Endodermal cell (in vitro differentiated cells): ENCODE measurements at regions not wholly inside any gene's neighbourhood (a gene's known extent, or its start where the extent isn't known, plus 50 kb on each side); places are given as distances from the start of the nearest gene placed in this dataset.

ENCODE experiments used
- DNase-seq: peaks from one replicate; pipeline ENCODE4 v3.0.0-alpha.2; 2017
- H3K27ac ChIP-seq: 2 replicates; pipeline ENCODE4 v1.5.1; 2013; ENCODE audit warnings: mild to moderate bottlenecking, low read depth, low read length, moderate library complexity
- H3K27me3 ChIP-seq: 2 replicates; pipeline ENCODE4 v1.6.1; 2013; ENCODE audit warnings: mild to moderate bottlenecking, low read length, moderate library complexity; ENCODE audit not compliant: insufficient read depth, control insufficient read depth, poor library complexity, severe bottlenecking
- H3K36me3 ChIP-seq: 2 replicates; pipeline ENCODE4 v1.7.0; 2013; ENCODE audit warnings: mild to moderate bottlenecking, low read length, moderate library complexity; ENCODE audit not compliant: control insufficient read depth, insufficient read depth
- H3K4me1 ChIP-seq: one replicate; pipeline ENCODE4 v1.7.0; 2013; ENCODE audit warnings: low read length; ENCODE audit not compliant: control insufficient read depth, insufficient read depth
- H3K4me3 ChIP-seq: 2 replicates; pipeline ENCODE4 v1.5.1; 2013; ENCODE audit warnings: mild to moderate bottlenecking, low read length, moderate library complexity
- H3K9ac ChIP-seq: 2 replicates; pipeline ENCODE4 v1.6.1; 2013; ENCODE audit warnings: mild to moderate bottlenecking, low read length, moderate library complexity; ENCODE audit not compliant: poor library complexity, severe bottlenecking; ENCODE audit errors: extremely low read depth
- H3K9me3 ChIP-seq: 2 replicates; pipeline ENCODE4 v1.6.1; 2013; ENCODE audit warnings: mild to moderate bottlenecking, low read length, moderate library complexity; ENCODE audit not compliant: control insufficient read depth
- H3K27ac Mint-ChIP-seq: 2 replicates; pipeline ENCODE4 v1.8.0; 2020; ENCODE audit warnings: mixed read lengths
- H3K27me3 Mint-ChIP-seq: 2 replicates; pipeline ENCODE4 v1.8.0; 2021; ENCODE audit warnings: mild to moderate bottlenecking, mixed read lengths; ENCODE audit not compliant: insufficient read depth
- H3K36me3 Mint-ChIP-seq: 2 replicates; pipeline ENCODE4 v1.8.0; 2020; ENCODE audit warnings: low read depth, mixed read lengths
- H3K4me1 Mint-ChIP-seq: 2 replicates; pipeline ENCODE4 v1.8.0; 2020; ENCODE audit warnings: mixed read lengths
- H3K4me3 Mint-ChIP-seq: 2 replicates; pipeline ENCODE4 v1.8.0; 2020; ENCODE audit warnings: mild to moderate bottlenecking, moderate library complexity, mixed read lengths
- H3K9me3 Mint-ChIP-seq: 2 replicates; pipeline ENCODE4 v1.8.0; 2020; ENCODE audit warnings: mild to moderate bottlenecking, mixed read lengths
- WGBS, 2 experiments: methylation state at CpG; one replicate each; pipeline versions ENCODE4 v1.1.5 to v1.1.7; 2013; ENCODE audit warnings: missing lambda C conversion rate in 2 of 2, mixed read lengths in 1 of 2; ENCODE audit not compliant: insufficient coverage in 1 of 2, insufficient read length in 1 of 2; 5-methylcytosine and 5-hydroxymethylcytosine counted together
- TF ChIP-seq, protein P1 (sequence below): fragments of 200-600 bp; sonication (generic); conservative IDR thresholded peaks from 2 replicates; pipeline ENCODE4 v1.5.0; 2021; ENCODE audit warnings: antibody characterized with exemption, mild to moderate bottlenecking

DNA sequence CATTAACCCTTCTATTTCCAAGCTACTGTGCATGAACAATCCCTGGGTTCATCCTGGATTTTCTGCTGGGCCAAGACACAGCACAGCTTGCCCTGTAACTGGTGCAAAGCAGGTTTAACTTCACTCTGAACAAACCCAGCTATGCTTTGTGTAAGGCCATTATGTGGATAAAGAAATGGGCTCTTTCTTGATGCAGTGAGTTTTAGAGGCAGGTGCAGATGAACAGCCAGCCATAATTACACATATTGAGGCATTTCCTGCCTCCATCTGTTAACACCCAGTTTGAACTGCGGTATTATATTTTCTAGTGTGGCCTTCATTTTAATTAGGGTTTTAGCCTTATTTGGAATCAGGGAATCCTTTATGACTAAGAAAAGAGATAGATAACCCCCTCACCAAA, 68.7 kb upstream of the ARX start:
- Mint-ChIP-seq H3K27ac (no peak overlapping the region), H3K9me3 (peaks cover 1% of the 10 kb centered on the region), H3K36me3 (no peaks in the 10 kb centered on the region), H3K27me3 (no peaks in the 10 kb centered on the region), H3K4me3 (no peak overlapping the region), H3K4me1 (no peaks in the 10 kb centered on the region)
- DNase-seq = no peak
- Histone ChIP-seq H3K9ac (no peak overlapping the region), H3K36me3 (no peaks in the 10 kb centered on the region), H3K4me1 (no peaks in the 10 kb centered on the region), H3K27me3 (no peaks in the 10 kb centered on the region), H3K9me3 (no peaks in the 10 kb centered on the region), H3K4me3 (no peak overlapping the region), H3K27ac (no peak overlapping the region)
- TF ChIP-seq, protein P1, sequence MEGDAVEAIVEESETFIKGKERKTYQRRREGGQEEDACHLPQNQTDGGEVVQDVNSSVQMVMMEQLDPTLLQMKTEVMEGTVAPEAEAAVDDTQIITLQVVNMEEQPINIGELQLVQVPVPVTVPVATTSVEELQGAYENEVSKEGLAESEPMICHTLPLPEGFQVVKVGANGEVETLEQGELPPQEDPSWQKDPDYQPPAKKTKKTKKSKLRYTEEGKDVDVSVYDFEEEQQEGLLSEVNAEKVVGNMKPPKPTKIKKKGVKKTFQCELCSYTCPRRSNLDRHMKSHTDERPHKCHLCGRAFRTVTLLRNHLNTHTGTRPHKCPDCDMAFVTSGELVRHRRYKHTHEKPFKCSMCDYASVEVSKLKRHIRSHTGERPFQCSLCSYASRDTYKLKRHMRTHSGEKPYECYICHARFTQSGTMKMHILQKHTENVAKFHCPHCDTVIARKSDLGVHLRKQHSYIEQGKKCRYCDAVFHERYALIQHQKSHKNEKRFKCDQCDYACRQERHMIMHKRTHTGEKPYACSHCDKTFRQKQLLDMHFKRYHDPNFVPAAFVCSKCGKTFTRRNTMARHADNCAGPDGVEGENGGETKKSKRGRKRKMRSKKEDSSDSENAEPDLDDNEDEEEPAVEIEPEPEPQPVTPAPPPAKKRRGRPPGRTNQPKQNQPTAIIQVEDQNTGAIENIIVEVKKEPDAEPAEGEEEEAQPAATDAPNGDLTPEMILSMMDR = no peak
- 100% methylated on average over 1 of the region's 1 CpG; no CpG with 5 or more reads in 1 of the 2 experiments for WGBS, 2 experiments

GRCh38 chrX:25083661-25084060, 67.9 kb upstream of the ARX start:
- WGBS, 2 experiments = no CpG with 5 or more reads among the region's 3 CpGs
- TF ChIP-seq, protein P1 = no peak
- no peak overlapping the region for H3K9ac ChIP-seq
- H3K9me3 Mint-ChIP-seq = peaks cover 1% of the 10 kb centered on the region
- H3K4me1 ChIP-seq = no peaks in the 10 kb centered on the region
- no peaks in the 10 kb centered on the region for H3K36me3 ChIP-seq
- no peaks in the 10 kb centered on the region for H3K36me3 Mint-ChIP-seq
- H3K4me1 Mint-ChIP-seq = no peaks in the 10 kb centered on the region
- no peaks in the 10 kb centered on the region for H3K9me3 ChIP-seq
- H3K27ac Mint-ChIP-seq = no peak overlapping the region
- no peaks in the 10 kb centered on the region for H3K27me3 ChIP-seq
- H3K4me3 ChIP-seq = no peak overlapping the region
- H3K27me3 Mint-ChIP-seq = no peaks in the 10 kb centered on the region
- H3K4me3 Mint-ChIP-seq = no peak overlapping the region
- no peak overlapping the region for H3K27ac ChIP-seq
- no peak for DNase-seq

- Mint-ChIP-seq H3K4me3 (no peak overlapping the region), H3K36me3 (no peaks in the 10 kb centered on the region), H3K27ac (no peak overlapping the region), H3K9me3 (no peaks in the 10 kb centered on the region), H3K4me1 (no peaks in the 10 kb centered on the region), H3K27me3 (no peaks in the 10 kb centered on the region)
- Histone ChIP-seq H3K4me3 (no peak overlapping the region), H3K4me1 (no peaks in the 10 kb centered on the region), H3K27ac (no peak overlapping the region), H3K27me3 (no peaks in the 10 kb centered on the region), H3K9me3 (no peaks in the 10 kb centered on the region), H3K36me3 (no peaks in the 10 kb centered on the region), H3K9ac (no peak overlapping the region)
- TF ChIP-seq, protein P1 = peak; percentile 50
- no peak for DNase-seq
- 96% methylated on average over 2 of the region's 3 CpGs; no CpG with 5 or more reads in 1 of the 2 experiments for WGBS, 2 experiments
These were observed 63.3 kb upstream of the ARX start for GRCh38 chrX:25079020-25079419.
